Osteoblast (primary cell): ENCODE measurements at regions not wholly inside any gene's neighbourhood (a gene's known extent, or its start where the extent isn't known, plus 50 kb on each side); places are given as distances from the start of the nearest gene placed in this dataset.

ENCODE experiments used
- DNase-seq: peaks from one replicate; pipeline ENCODE4 v3.0.0; 2011; ENCODE audit warnings: low spot score, mixed read lengths; ENCODE audit not compliant: insufficient read length; ENCODE audit errors: missing footprints
- H2AFZ ChIP-seq: 2 replicates; pipeline ENCODE4 v1.6.0; 2011; ENCODE audit warnings: mild to moderate bottlenecking, low read length
- H3K27ac ChIP-seq: 2 replicates; pipeline ENCODE4 v1.5.1; 2011; ENCODE audit warnings: mild to moderate bottlenecking, low read depth, low read length, moderate library complexity
- H3K27me3 ChIP-seq: 2 replicates; pipeline ENCODE4 v1.6.0; 2012; ENCODE audit warnings: mild to moderate bottlenecking, control low read depth, inconsistent platforms, low read length, moderate library complexity; ENCODE audit not compliant: insufficient read depth
- H3K36me3 ChIP-seq: 2 replicates; pipeline ENCODE4 v1.5.1; 2011; ENCODE audit warnings: mild to moderate bottlenecking, low read length, control low read depth, moderate library complexity; ENCODE audit not compliant: insufficient read depth
- H3K4me1 ChIP-seq: 2 replicates; pipeline ENCODE4 v1.5.1; 2011; ENCODE audit warnings: mild to moderate bottlenecking, low read length, control low read depth, moderate library complexity; ENCODE audit not compliant: insufficient read depth
- H3K4me2 ChIP-seq: 2 replicates; pipeline ENCODE4 v1.6.0; 2011; ENCODE audit warnings: mild to moderate bottlenecking, low read length; ENCODE audit not compliant: insufficient read depth
- H3K4me3 ChIP-seq: fragments of 200-600 bp; sonication (generic); 3 replicates; pipeline ENCODE4 v1.5.1; 2012; ENCODE audit warnings: mild to moderate bottlenecking, low read length, inconsistent platforms; ENCODE audit not compliant: insufficient read depth
- H3K79me2 ChIP-seq: 2 replicates; pipeline ENCODE4 v1.6.0; 2012; ENCODE audit warnings: mild to moderate bottlenecking, low read length, control low read depth, inconsistent platforms; ENCODE audit not compliant: insufficient read depth
- H3K9me3 ChIP-seq: 2 replicates; pipeline ENCODE4 v1.5.1; 2011; ENCODE audit warnings: low read depth, low read length, control low read depth
- H4K20me1 ChIP-seq: 2 replicates; pipeline ENCODE4 v1.6.0; 2012; ENCODE audit warnings: mild to moderate bottlenecking, low read length, control low read depth; ENCODE audit not compliant: insufficient read depth
- TF ChIP-seq, protein P1 (sequence below): IDR thresholded peaks from 2 replicates; pipeline ENCODE4 v1.5.1; 2011; ENCODE audit warnings: mild to moderate bottlenecking, low read depth, low read length, moderate library complexity; ENCODE audit errors: extremely low read depth

- H3K27ac ChIP-seq = no peak overlapping the region
- H3K27me3 ChIP-seq = no peaks in the 10 kb centered on the region
- no peaks in the 10 kb centered on the region for H4K20me1 ChIP-seq
- no peak overlapping the region for H2AFZ ChIP-seq
- H3K9me3 ChIP-seq = no peaks in the 10 kb centered on the region
- H3K79me2 ChIP-seq = no peaks in the 10 kb centered on the region
- no peak overlapping the region for H3K4me3 ChIP-seq
- H3K4me2 ChIP-seq = no peak overlapping the region
- no peak for DNase-seq
- H3K4me1 ChIP-seq = no peaks in the 10 kb centered on the region
- TF ChIP-seq, protein P1, sequence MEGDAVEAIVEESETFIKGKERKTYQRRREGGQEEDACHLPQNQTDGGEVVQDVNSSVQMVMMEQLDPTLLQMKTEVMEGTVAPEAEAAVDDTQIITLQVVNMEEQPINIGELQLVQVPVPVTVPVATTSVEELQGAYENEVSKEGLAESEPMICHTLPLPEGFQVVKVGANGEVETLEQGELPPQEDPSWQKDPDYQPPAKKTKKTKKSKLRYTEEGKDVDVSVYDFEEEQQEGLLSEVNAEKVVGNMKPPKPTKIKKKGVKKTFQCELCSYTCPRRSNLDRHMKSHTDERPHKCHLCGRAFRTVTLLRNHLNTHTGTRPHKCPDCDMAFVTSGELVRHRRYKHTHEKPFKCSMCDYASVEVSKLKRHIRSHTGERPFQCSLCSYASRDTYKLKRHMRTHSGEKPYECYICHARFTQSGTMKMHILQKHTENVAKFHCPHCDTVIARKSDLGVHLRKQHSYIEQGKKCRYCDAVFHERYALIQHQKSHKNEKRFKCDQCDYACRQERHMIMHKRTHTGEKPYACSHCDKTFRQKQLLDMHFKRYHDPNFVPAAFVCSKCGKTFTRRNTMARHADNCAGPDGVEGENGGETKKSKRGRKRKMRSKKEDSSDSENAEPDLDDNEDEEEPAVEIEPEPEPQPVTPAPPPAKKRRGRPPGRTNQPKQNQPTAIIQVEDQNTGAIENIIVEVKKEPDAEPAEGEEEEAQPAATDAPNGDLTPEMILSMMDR = no peak
- no peaks in the 10 kb centered on the region for H3K36me3 ChIP-seq
Measured at GRCh38 chr12:115583591-115583990, 693.9 kb downstream of the MED13L start.

DNA sequence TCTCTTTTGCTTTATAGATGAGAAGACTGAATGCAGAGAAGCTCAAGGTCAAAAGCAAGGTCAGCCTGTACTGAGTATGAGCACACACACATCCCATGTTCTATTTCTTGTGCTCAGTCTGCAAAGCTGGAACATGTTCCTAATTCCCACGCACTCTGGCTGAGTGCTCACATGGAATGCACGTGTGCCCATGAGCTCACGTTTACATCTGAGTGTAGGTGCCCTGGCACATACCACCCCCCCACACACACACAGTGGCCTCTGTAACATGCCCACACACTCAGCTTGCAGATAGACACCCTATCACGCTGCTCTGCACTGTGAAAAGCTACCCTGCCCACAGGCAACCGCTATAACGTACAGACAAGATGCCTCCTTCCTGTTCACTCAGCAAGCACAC is 700.1 kb downstream of the MED13L start:
- Histone ChIP-seq H3K36me3 (no peaks in the 10 kb centered on the region), H3K4me3 (no peak overlapping the region), H2AFZ (no peak overlapping the region), H3K4me2 (no peak overlapping the region), H3K4me1 (no peaks in the 10 kb centered on the region), H3K79me2 (no peaks in the 10 kb centered on the region), H3K27me3 (no peaks in the 10 kb centered on the region), H3K27ac (no peak overlapping the region), H4K20me1 (no peaks in the 10 kb centered on the region), H3K9me3 (no peaks in the 10 kb centered on the region)
- no peak for DNase-seq
- TF ChIP-seq, protein P1 = no peak

DNA sequence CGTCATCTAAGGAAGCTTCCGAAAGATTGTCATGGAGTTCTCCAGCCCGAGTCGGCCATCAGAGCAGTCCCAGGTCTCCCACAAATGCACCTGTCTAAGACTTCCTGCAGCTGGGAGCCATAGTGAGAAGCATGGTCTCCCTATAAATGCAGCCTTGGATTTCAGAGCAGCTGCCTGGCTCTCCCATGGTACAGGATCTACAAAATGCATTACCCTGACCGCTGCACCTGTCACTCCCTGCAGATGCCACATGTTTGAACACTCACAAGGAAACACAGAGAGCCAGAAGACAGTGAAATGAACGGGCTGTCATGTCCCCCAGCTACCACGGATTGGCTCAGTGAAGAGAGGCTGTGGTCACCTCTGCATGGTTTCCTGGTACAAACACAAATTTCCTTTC is 702.7 kb downstream of the MED13L start:
- Histone ChIP-seq H3K79me2 (no peaks in the 10 kb centered on the region), H3K27ac (no peak overlapping the region), H3K36me3 (no peaks in the 10 kb centered on the region), H3K4me3 (no peak overlapping the region), H3K4me2 (no peak overlapping the region), H3K27me3 (no peaks in the 10 kb centered on the region), H3K9me3 (no peaks in the 10 kb centered on the region), H4K20me1 (no peaks in the 10 kb centered on the region), H3K4me1 (no peaks in the 10 kb centered on the region), H2AFZ (no peak overlapping the region)
- DNase-seq = no peak
- TF ChIP-seq, protein P1 = no peak

GRCh38 chr12:115572440-115572839 is 705.1 kb downstream of the MED13L start:
- Histone ChIP-seq H3K4me1 (no peaks in the 10 kb centered on the region), H3K27ac (no peak overlapping the region), H4K20me1 (no peaks in the 10 kb centered on the region), H3K27me3 (no peaks in the 10 kb centered on the region), H3K79me2 (no peaks in the 10 kb centered on the region), H3K4me3 (no peak overlapping the region), H2AFZ (no peak overlapping the region), H3K9me3 (no peaks in the 10 kb centered on the region), H3K4me2 (no peak overlapping the region), H3K36me3 (no peaks in the 10 kb centered on the region)
- TF ChIP-seq, protein P1 = no peak
- DNase-seq = no peak
